ENCODE measurements at regions not wholly inside any gene's neighbourhood (a gene's known extent, or its start where the extent isn't known, plus 50 kb on each side); places are given as distances from the start of the nearest gene placed in this dataset.
A peak's percentile ranks its signal among the peaks of the same experiment; 100 is the strongest.

GRCh38 chr15:47570044-47570443, 147.3 kb upstream of the SEMA6D start:
- Histone ChIP-seq H3K4me1 (ENCODE audit: control insufficient read depth, insufficient read depth, low read length) (no peaks in the 10 kb centered on the region), H3K9me3 (ENCODE audit: control insufficient read depth, low read length) (no peaks in the 10 kb centered on the region), H3K36me3 (ENCODE audit: control insufficient read depth, insufficient read depth, low read length, severe bottlenecking) (no peaks in the 10 kb centered on the region), H3K9ac (ENCODE audit: low read length) (no peak overlapping the region), H3K4me3 (ENCODE audit: low read length) (no peak overlapping the region), H3K27me3 (replicated peaks; ENCODE audit: control insufficient read depth, insufficient read depth, low read length) (no peaks in the 10 kb centered on the region)
- DNase-seq (ENCODE audit: low read depth), result peak; percentile 3

GRCh38 chr15:47570451-47570850, 146.9 kb upstream of the SEMA6D start:
- no peak for DNase-seq (ENCODE audit: low read depth)
- no peaks in the 10 kb centered on the region for H3K4me1 ChIP-seq (ENCODE audit: control insufficient read depth, insufficient read depth, low read length)

GRCh38 chr15:47570881-47571640, 146.2 kb upstream of the SEMA6D start:
- Histone ChIP-seq H3K4me3 (ENCODE audit: low read length) (no peak overlapping the region), H3K27me3 (replicated peaks; ENCODE audit: control insufficient read depth, insufficient read depth, low read length) (no peaks in the 10 kb centered on the region), H3K9me3 (ENCODE audit: control insufficient read depth, low read length) (no peaks in the 10 kb centered on the region), H3K9ac (ENCODE audit: low read length) (no peak overlapping the region), H3K36me3 (ENCODE audit: control insufficient read depth, insufficient read depth, low read length, severe bottlenecking) (no peaks in the 10 kb centered on the region), H3K4me1 (ENCODE audit: control insufficient read depth, insufficient read depth, low read length) (no peaks in the 10 kb centered on the region)
- peak; percentile 4 for DNase-seq (ENCODE audit: low read depth)

More at GRCh38 chr15:47570451-47570850, 146.9 kb upstream of the SEMA6D start:
- no peaks in the 10 kb centered on the region for H3K9me3 ChIP-seq (ENCODE audit: control insufficient read depth, low read length)
- H3K27me3 ChIP-seq (replicated peaks; ENCODE audit: control insufficient read depth, insufficient read depth, low read length), result no peaks in the 10 kb centered on the region
- no peaks in the 10 kb centered on the region for H3K36me3 ChIP-seq (ENCODE audit: control insufficient read depth, insufficient read depth, low read length, severe bottlenecking)
- H3K9ac ChIP-seq (ENCODE audit: low read length), result no peak overlapping the region
- no peak overlapping the region for H3K4me3 ChIP-seq (ENCODE audit: low read length)

GRCh38 chr15:47573673-47574072, 143.6 kb upstream of the SEMA6D start:
- no peak for DNase-seq (ENCODE audit: low read depth)
- Histone ChIP-seq H3K27me3 (replicated peaks; ENCODE audit: control insufficient read depth, insufficient read depth, low read length) (no peaks in the 10 kb centered on the region), H3K9me3 (ENCODE audit: control insufficient read depth, low read length) (no peaks in the 10 kb centered on the region)

GRCh38 chr15:47577000-47577399, 140.3 kb upstream of the SEMA6D start:
- Histone ChIP-seq H3K9me3 (ENCODE audit: control insufficient read depth, low read length) (no peaks in the 10 kb centered on the region), H3K27me3 (replicated peaks; ENCODE audit: control insufficient read depth, insufficient read depth, low read length) (no peaks in the 10 kb centered on the region), H3K36me3 (ENCODE audit: control insufficient read depth, insufficient read depth, low read length, severe bottlenecking) (no peaks in the 10 kb centered on the region), H3K9ac (ENCODE audit: low read length) (no peak overlapping the region), H3K4me3 (ENCODE audit: low read length) (peak overlapping the region; percentile 10), H3K4me1 (ENCODE audit: control insufficient read depth, insufficient read depth, low read length) (peaks cover 12% of the 10 kb centered on the region)
- peak; percentile 68 for DNase-seq (ENCODE audit: low read depth)

More at GRCh38 chr15:47573673-47574072, 143.6 kb upstream of the SEMA6D start:
- no peak overlapping the region for H3K4me3 ChIP-seq (ENCODE audit: low read length)
- no peak overlapping the region for H3K9ac ChIP-seq (ENCODE audit: low read length)
- H3K36me3 ChIP-seq (ENCODE audit: control insufficient read depth, insufficient read depth, low read length, severe bottlenecking), result no peaks in the 10 kb centered on the region
- peaks cover 12% of the 10 kb centered on the region for H3K4me1 ChIP-seq (ENCODE audit: control insufficient read depth, insufficient read depth, low read length)

- no peak overlapping the region for H3K4me3 ChIP-seq (ENCODE audit: low read length)
- H3K9ac ChIP-seq (ENCODE audit: low read length), result no peak overlapping the region
- no peak for DNase-seq (ENCODE audit: low read depth)
- peaks cover 12% of the 10 kb centered on the region for H3K4me1 ChIP-seq (ENCODE audit: control insufficient read depth, insufficient read depth, low read length)
- H3K27me3 ChIP-seq (replicated peaks; ENCODE audit: control insufficient read depth, insufficient read depth, low read length), result peaks cover 5% of the 10 kb centered on the region
- H3K9me3 ChIP-seq (ENCODE audit: control insufficient read depth, low read length), result no peaks in the 10 kb centered on the region
- H3K36me3 ChIP-seq (ENCODE audit: control insufficient read depth, insufficient read depth, low read length, severe bottlenecking), result no peaks in the 10 kb centered on the region
Measured at GRCh38 chr15:47577461-47577860, 139.8 kb upstream of the SEMA6D start.

GRCh38 chr15:47582233-47582632, 135.1 kb upstream of the SEMA6D start:
- Histone ChIP-seq H3K9me3 (ENCODE audit: control insufficient read depth, low read length) (no peaks in the 10 kb centered on the region), H3K36me3 (ENCODE audit: control insufficient read depth, insufficient read depth, low read length, severe bottlenecking) (no peaks in the 10 kb centered on the region), H3K4me1 (ENCODE audit: control insufficient read depth, insufficient read depth, low read length) (peaks cover 7% of the 10 kb centered on the region), H3K4me3 (ENCODE audit: low read length) (no peak overlapping the region), H3K27me3 (replicated peaks; ENCODE audit: control insufficient read depth, insufficient read depth, low read length) (peaks cover 25% of the 10 kb centered on the region), H3K9ac (ENCODE audit: low read length) (no peak overlapping the region)
- DNase-seq (ENCODE audit: low read depth), result no peak

GRCh38 chr15:47584316-47584715, 133.0 kb upstream of the SEMA6D start:
- DNase-seq (ENCODE audit: low read depth), result no peak
- Histone ChIP-seq H3K4me3 (ENCODE audit: low read length) (no peak overlapping the region), H3K27me3 (replicated peaks; ENCODE audit: control insufficient read depth, insufficient read depth, low read length) (peaks cover 25% of the 10 kb centered on the region), H3K9ac (ENCODE audit: low read length) (no peak overlapping the region), H3K36me3 (ENCODE audit: control insufficient read depth, insufficient read depth, low read length, severe bottlenecking) (no peaks in the 10 kb centered on the region), H3K4me1 (ENCODE audit: control insufficient read depth, insufficient read depth, low read length) (peaks cover 10% of the 10 kb centered on the region), H3K9me3 (ENCODE audit: control insufficient read depth, low read length) (no peaks in the 10 kb centered on the region)

- Histone ChIP-seq H3K4me3 (ENCODE audit: low read length) (no peak overlapping the region), H3K4me1 (ENCODE audit: control insufficient read depth, insufficient read depth, low read length) (peaks cover 10% of the 10 kb centered on the region), H3K27me3 (replicated peaks; ENCODE audit: control insufficient read depth, insufficient read depth, low read length) (peaks cover 25% of the 10 kb centered on the region), H3K9me3 (ENCODE audit: control insufficient read depth, low read length) (no peaks in the 10 kb centered on the region), H3K36me3 (ENCODE audit: control insufficient read depth, insufficient read depth, low read length, severe bottlenecking) (no peaks in the 10 kb centered on the region), H3K9ac (ENCODE audit: low read length) (no peak overlapping the region)
- no peak for DNase-seq (ENCODE audit: low read depth)
Measured at GRCh38 chr15:47586653-47587224, 130.6 kb upstream of the SEMA6D start.

GRCh38 chr15:47587940-47588802, 129.1 kb upstream of the SEMA6D start:
- H3K9ac ChIP-seq (ENCODE audit: low read length), result no peak overlapping the region
- H3K9me3 ChIP-seq (ENCODE audit: control insufficient read depth, low read length), result no peaks in the 10 kb centered on the region
- peaks cover 10% of the 10 kb centered on the region for H3K4me1 ChIP-seq (ENCODE audit: control insufficient read depth, insufficient read depth, low read length)
- no peak overlapping the region for H3K4me3 ChIP-seq (ENCODE audit: low read length)
- H3K36me3 ChIP-seq (ENCODE audit: control insufficient read depth, insufficient read depth, low read length, severe bottlenecking), result no peaks in the 10 kb centered on the region
- peaks cover 13% of the 10 kb centered on the region for H3K27me3 ChIP-seq (replicated peaks; ENCODE audit: control insufficient read depth, insufficient read depth, low read length)
- no peak for DNase-seq (ENCODE audit: low read depth)

GRCh38 chr15:47588958-47589357, 128.3 kb upstream of the SEMA6D start:
- Histone ChIP-seq H3K9me3 (ENCODE audit: control insufficient read depth, low read length) (no peaks in the 10 kb centered on the region), H3K4me3 (ENCODE audit: low read length) (no peak overlapping the region), H3K27me3 (replicated peaks; ENCODE audit: control insufficient read depth, insufficient read depth, low read length) (peaks cover 5% of the 10 kb centered on the region), H3K9ac (ENCODE audit: low read length) (no peak overlapping the region), H3K36me3 (ENCODE audit: control insufficient read depth, insufficient read depth, low read length, severe bottlenecking) (no peaks in the 10 kb centered on the region), H3K4me1 (ENCODE audit: control insufficient read depth, insufficient read depth, low read length) (peaks cover 10% of the 10 kb centered on the region)
- no peak for DNase-seq (ENCODE audit: low read depth)

Measured in adipocyte (in vitro differentiated cells).